ENCODE measurements at regions not wholly inside any gene's neighbourhood (a gene's known extent, or its start where the extent isn't known, plus 50 kb on each side); places are given as distances from the start of the nearest gene placed in this dataset.

DNA sequence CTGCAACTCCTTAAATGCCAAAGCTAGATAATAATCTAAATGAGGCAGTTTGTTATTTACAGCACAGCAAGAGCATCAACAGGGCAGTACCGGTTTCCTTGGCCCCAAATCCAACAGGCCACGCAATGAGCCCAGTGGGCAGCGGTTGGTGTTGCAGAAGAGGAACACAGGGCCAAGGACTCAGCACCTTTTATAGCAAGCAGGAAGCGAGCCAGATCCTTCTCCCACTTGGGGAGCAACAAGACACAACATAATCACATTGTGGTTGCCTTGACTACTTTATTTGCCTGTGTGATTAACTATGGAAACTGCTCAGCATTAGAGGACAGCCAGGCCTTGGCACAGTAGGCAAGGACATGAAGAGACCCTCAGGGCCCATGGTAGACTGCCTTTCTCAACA is 67.1 kb upstream of the HTR2A start:
- H3K27me3 ChIP-seq (ENCODE audit: insufficient read depth, low read depth, severe bottlenecking): no peaks in the 10 kb centered on the region
- no peaks in the 10 kb centered on the region for H3K9me3 ChIP-seq (ENCODE audit: severe bottlenecking)
- no peaks in the 10 kb centered on the region for H3K36me3 ChIP-seq
- H3K4me3 ChIP-seq (ENCODE audit: low read depth, low read length): no peak overlapping the region
- TF ChIP-seq, protein P1, sequence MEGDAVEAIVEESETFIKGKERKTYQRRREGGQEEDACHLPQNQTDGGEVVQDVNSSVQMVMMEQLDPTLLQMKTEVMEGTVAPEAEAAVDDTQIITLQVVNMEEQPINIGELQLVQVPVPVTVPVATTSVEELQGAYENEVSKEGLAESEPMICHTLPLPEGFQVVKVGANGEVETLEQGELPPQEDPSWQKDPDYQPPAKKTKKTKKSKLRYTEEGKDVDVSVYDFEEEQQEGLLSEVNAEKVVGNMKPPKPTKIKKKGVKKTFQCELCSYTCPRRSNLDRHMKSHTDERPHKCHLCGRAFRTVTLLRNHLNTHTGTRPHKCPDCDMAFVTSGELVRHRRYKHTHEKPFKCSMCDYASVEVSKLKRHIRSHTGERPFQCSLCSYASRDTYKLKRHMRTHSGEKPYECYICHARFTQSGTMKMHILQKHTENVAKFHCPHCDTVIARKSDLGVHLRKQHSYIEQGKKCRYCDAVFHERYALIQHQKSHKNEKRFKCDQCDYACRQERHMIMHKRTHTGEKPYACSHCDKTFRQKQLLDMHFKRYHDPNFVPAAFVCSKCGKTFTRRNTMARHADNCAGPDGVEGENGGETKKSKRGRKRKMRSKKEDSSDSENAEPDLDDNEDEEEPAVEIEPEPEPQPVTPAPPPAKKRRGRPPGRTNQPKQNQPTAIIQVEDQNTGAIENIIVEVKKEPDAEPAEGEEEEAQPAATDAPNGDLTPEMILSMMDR (IDR thresholded peaks at IDR 0.05; ENCODE audit: low read depth, low read length): no peak
- no peak for DNase-seq
- H3K27ac ChIP-seq: no peak overlapping the region

DNA sequence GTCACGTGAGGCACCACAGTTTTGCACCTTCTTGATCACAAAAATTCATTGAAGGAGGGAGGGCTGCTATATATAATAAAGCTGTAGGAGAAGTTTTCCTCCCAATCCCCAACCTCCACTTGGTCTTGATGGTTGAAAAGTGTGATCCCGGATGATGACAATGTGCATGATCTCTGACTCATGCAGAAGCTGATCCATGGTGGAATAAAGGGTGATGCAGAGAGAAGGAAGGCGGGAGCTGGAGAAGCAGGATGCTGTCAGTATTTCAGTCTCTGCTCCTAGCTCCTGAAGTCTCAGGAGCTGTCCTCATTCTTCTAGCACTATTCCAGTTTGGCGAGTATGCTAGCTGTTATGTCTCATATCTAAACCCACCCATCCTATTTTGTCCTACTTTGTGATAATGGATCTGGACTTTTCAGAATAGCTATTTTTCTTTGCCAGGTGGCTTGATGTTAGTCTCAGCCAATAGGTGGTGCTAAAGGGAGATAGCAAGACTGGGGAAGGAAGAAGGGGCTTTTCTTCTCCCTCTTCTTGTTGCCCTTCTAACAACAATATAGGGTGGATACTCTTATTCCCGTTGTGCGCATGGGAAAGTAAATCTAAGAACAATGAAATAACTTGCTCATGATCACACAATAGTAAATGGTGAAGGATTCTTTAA is 65.6 kb upstream of the HTR2A start:
- H3K27ac ChIP-seq: no peak overlapping the region
- DNase-seq: no peak

DNA sequence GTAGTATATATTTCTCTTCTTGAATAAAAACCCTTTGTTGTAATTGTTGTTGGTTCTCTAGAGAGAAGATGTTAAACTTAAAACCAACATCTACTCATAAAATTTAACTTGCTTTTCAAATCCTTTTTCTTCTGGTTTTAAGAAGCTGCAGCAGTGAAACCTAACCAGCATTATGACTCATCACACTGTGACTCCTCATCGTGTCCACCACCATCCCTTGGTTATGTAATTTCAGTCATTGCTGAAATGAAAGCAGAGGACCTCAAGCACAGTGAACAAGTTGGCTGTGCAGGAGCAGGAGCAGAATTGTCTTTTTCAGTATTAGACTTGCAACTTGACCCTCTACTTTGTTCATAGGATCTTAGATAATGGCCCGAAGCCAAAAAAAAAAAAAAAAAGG is 64.9 kb upstream of the HTR2A start:
- Histone ChIP-seq H3K4me3 (ENCODE audit: low read depth, low read length) (no peak overlapping the region), H3K9me3 (ENCODE audit: severe bottlenecking) (no peaks in the 10 kb centered on the region), H3K27me3 (ENCODE audit: insufficient read depth, low read depth, severe bottlenecking) (no peaks in the 10 kb centered on the region), H3K36me3 (no peaks in the 10 kb centered on the region), H3K27ac (no peak overlapping the region)
- TF ChIP-seq, protein P1 (IDR thresholded peaks at IDR 0.05; ENCODE audit: low read depth, low read length): no peak
- no peak for DNase-seq

More for the DNA sequence above, 65.6 kb upstream of the HTR2A start:
- Histone ChIP-seq H3K27me3 (ENCODE audit: insufficient read depth, low read depth, severe bottlenecking) (no peaks in the 10 kb centered on the region), H3K9me3 (ENCODE audit: severe bottlenecking) (no peaks in the 10 kb centered on the region), H3K4me3 (ENCODE audit: low read depth, low read length) (no peak overlapping the region), H3K36me3 (no peaks in the 10 kb centered on the region)
- TF ChIP-seq, protein P1 (IDR thresholded peaks at IDR 0.05; ENCODE audit: low read depth, low read length): peak; percentile 33; the same call in 1 of the 2 replicates

DNA sequence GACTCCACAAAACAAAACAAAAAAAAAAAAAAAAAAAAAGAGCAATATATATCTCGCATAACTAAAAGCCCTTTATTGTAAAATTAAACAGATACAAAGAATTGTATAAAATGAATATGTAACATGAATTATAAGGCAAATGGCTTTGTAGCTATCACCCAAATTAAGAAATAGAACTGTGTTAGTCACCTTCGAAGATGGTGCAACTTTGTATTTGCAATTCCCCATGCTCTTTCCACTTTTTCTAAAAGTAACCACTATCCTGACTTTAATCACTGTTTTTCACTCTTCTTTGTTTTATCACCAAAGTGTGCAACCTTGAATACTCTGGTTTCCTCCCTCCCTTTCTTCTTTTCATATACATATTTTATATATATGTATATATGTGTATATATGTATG is 57.1 kb upstream of the HTR2A start:
- no peak for DNase-seq
- Histone ChIP-seq H3K36me3 (no peaks in the 10 kb centered on the region), H3K4me3 (ENCODE audit: low read depth, low read length) (no peak overlapping the region), H3K27me3 (ENCODE audit: insufficient read depth, low read depth, severe bottlenecking) (no peaks in the 10 kb centered on the region), H3K27ac (no peak overlapping the region), H3K9me3 (ENCODE audit: severe bottlenecking) (no peaks in the 10 kb centered on the region)
- TF ChIP-seq, protein P1 (IDR thresholded peaks at IDR 0.05; ENCODE audit: low read depth, low read length): no peak

DNA sequence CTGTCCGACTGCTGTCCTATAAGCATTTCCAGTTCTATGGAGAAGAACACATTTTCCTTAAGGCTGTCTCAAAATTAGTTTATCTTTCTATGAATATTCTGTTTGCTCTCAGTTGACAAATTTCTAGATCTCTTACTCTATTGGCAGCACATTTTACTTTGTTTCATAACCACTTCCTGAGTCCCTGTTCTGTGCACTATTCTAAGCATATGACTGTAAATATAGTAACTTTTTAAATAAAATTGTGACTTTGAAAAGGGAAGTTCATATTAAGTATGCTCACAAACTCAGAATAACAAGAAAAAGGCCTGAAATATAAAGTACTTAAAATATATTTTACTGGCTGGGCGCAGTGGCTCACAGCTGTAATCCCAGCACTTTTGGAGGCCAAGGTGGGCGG is 56.5 kb upstream of the HTR2A start:
- H3K4me3 ChIP-seq (ENCODE audit: low read depth, low read length): no peak overlapping the region
- no peak overlapping the region for H3K27ac ChIP-seq
- no peaks in the 10 kb centered on the region for H3K27me3 ChIP-seq (ENCODE audit: insufficient read depth, low read depth, severe bottlenecking)
- DNase-seq: no peak
- TF ChIP-seq, protein P1 (IDR thresholded peaks at IDR 0.05; ENCODE audit: low read depth, low read length): no peak
- no peaks in the 10 kb centered on the region for H3K36me3 ChIP-seq
- H3K9me3 ChIP-seq (ENCODE audit: severe bottlenecking): no peaks in the 10 kb centered on the region

DNA sequence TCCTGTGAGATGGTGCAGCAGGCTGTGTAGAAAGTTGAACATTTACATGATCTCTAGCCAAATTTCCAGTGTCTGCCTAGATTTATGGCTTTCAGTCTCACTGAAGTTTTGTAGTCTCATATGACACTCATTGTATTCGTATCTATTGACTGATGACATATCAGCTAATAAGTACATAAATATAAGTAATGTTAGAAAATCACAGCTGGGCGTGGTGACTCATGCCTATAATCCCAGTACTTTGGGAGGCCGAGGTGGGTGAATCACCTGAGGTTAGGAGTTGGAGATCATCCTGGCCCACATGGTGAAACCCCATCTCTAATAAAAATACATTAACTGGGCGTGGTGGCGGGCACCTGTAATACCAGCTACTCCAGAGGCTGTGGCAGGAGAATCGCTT is 54.7 kb upstream of the HTR2A start:
- DNase-seq: no peak
- H3K36me3 ChIP-seq: no peaks in the 10 kb centered on the region
- TF ChIP-seq, protein P1 (IDR thresholded peaks at IDR 0.05; ENCODE audit: low read depth, low read length): no peak

More for the DNA sequence above, 54.7 kb upstream of the HTR2A start:
- no peaks in the 10 kb centered on the region for H3K9me3 ChIP-seq (ENCODE audit: severe bottlenecking)
- H3K27me3 ChIP-seq (ENCODE audit: insufficient read depth, low read depth, severe bottlenecking): no peaks in the 10 kb centered on the region
- no peak overlapping the region for H3K27ac ChIP-seq
- H3K4me3 ChIP-seq (ENCODE audit: low read depth, low read length): no peak overlapping the region

Measured in WERI-Rb-1 (cell line).